WTC11 (cell line): ENCODE measurements at regions not wholly inside any gene's neighbourhood (a gene's known extent, or its start where the extent isn't known, plus 50 kb on each side); places are given as distances from the start of the nearest gene placed in this dataset.

Experiments
- ATAC-seq: fragments of 200-7000 bp; cut with Tn5 transposase; 2 replicates; pipeline ENCODE4 v1.10.0; 2021; ENCODE audit warnings: mild to moderate bottlenecking, moderate library complexity
- CTCF ChIA-PET: fragments of 300-600 bp; sonication (Branson Sonifier 250); formaldehyde crosslinking; loops from one replicate; lab custom pipeline; 2021; ENCODE audit warnings: antibody characterized with exemption; lab: Charles Lee
- POLR2A ChIA-PET: fragments of 350-600 bp; sonication (Branson Sonifier 250); formaldehyde crosslinking; loops from one replicate; lab custom pipeline; 2021; ENCODE audit warnings: antibody characterized with exemption; lab: Charles Lee
- DNase-seq: peaks from one replicate; pipeline ENCODE4 v3.0.0; 2021; ENCODE audit warnings: low spot score
- H3K27ac Mint-ChIP-seq: 2 replicates; pipeline ENCODE4 v1.8.0; 2021; ENCODE audit warnings: mixed read lengths
- H3K27me3 Mint-ChIP-seq: 2 replicates; pipeline ENCODE4 v1.8.0; 2021; ENCODE audit warnings: low read depth, mild to moderate bottlenecking, moderate library complexity, mixed read lengths
- H3K36me3 Mint-ChIP-seq: 2 replicates; pipeline ENCODE4 v1.8.0; 2021; ENCODE audit warnings: mixed read lengths
- H3K4me1 Mint-ChIP-seq: 2 replicates; pipeline ENCODE4 v1.8.0; 2022; ENCODE audit warnings: mixed read lengths
- H3K4me3 Mint-ChIP-seq: 2 replicates; pipeline ENCODE4 v1.8.0; 2021; ENCODE audit warnings: mild to moderate bottlenecking, moderate library complexity, mixed read lengths
- H3K9me3 Mint-ChIP-seq: 2 replicates; pipeline ENCODE4 v1.8.0; 2021; ENCODE audit warnings: mixed read lengths
- ATF1 ChIP-seq: sonication (generic); formaldehyde crosslinking; IDR thresholded peaks from 2 replicates; pipeline ENCODE4 v1.8.1; 2023; ENCODE audit warnings: mild to moderate bottlenecking, moderate library complexity, missing genetic modification reagents
- ATF6 ChIP-seq: sonication (generic); formaldehyde crosslinking; IDR thresholded peaks from 2 replicates; pipeline ENCODE4 v1.8.1; 2023; ENCODE audit warnings: mild to moderate bottlenecking, missing genetic modification reagents
- CDX4 ChIP-seq: fragments of 250-450 bp; sonication (Bioruptor Pico); IDR thresholded peaks from 2 replicates; pipeline ENCODE4 v1.9.0; 2021; ENCODE audit warnings: moderate library complexity, mild to moderate bottlenecking, inconsistent platforms, borderline replicate concordance
- CTCF ChIP-seq: fragments of 200-600 bp; IDR thresholded peaks from 2 replicates; pipeline ENCODE4 v1.8.0; 2022; ENCODE audit warnings: antibody characterized with exemption
- ELF4 ChIP-seq: sonication (generic); formaldehyde crosslinking; IDR thresholded peaks from 2 replicates; pipeline ENCODE4 v1.8.1; 2022; ENCODE audit warnings: low read depth, mild to moderate bottlenecking, moderate library complexity, missing genetic modification reagents
- FOXP4 ChIP-seq: sonication (generic); formaldehyde crosslinking; IDR thresholded peaks from 2 replicates; pipeline ENCODE4 v1.8.0; 2022; ENCODE audit warnings: mild to moderate bottlenecking, missing genetic modification reagents
- JAZF1 ChIP-seq: fragments of 250-450 bp; sonication (Bioruptor Pico); IDR thresholded peaks from 2 replicates; pipeline ENCODE4 v1.9.0; 2021; ENCODE audit warnings: moderate library complexity, mild to moderate bottlenecking, inconsistent platforms
- MYBL2 ChIP-seq: sonication (generic); formaldehyde crosslinking; IDR thresholded peaks from 2 replicates; pipeline ENCODE4 v1.8.1; 2023; ENCODE audit warnings: mild to moderate bottlenecking, moderate library complexity, missing genetic modification reagents
- PRRX2 ChIP-seq: fragments of 250-450 bp; sonication (Bioruptor Pico); IDR thresholded peaks from 2 replicates; pipeline ENCODE4 v1.8.0; 2021; ENCODE audit warnings: mild to moderate bottlenecking
- TEAD1 ChIP-seq: sonication (generic); formaldehyde crosslinking; IDR thresholded peaks from 2 replicates; pipeline ENCODE4 v1.8.0; 2022; ENCODE audit warnings: mild to moderate bottlenecking, missing genetic modification reagents
- USF2 ChIP-seq: sonication (generic); formaldehyde crosslinking; IDR thresholded peaks from 2 replicates; pipeline ENCODE4 v1.8.1; 2023; ENCODE audit warnings: mild to moderate bottlenecking, missing genetic modification reagents, moderate library complexity
- ZNF671 ChIP-seq: fragments of 250-450 bp; sonication (Bioruptor Pico); IDR thresholded peaks from 2 replicates; pipeline ENCODE4 v1.8.0; 2021; ENCODE audit warnings: mild to moderate bottlenecking
- TF ChIP-seq, protein P1 (sequence below): sonication (generic); formaldehyde crosslinking; IDR thresholded peaks from 2 replicates; pipeline ENCODE4 v1.8.0; 2022; ENCODE audit warnings: mild to moderate bottlenecking, missing genetic modification reagents
- TF ChIP-seq, protein P2 (sequence below): fragments of 250-450 bp; sonication (Bioruptor Pico); IDR thresholded peaks from 2 replicates; pipeline ENCODE4 v1.9.0; 2021; ENCODE audit warnings: mild to moderate bottlenecking
- TF ChIP-seq, protein P3 (sequence below): fragments of 250-450 bp; sonication (Bioruptor Pico); IDR thresholded peaks from 2 replicates; pipeline ENCODE4 v1.8.0; 2021; ENCODE audit warnings: mild to moderate bottlenecking
- TF ChIP-seq, protein P4 (sequence below): sonication (generic); formaldehyde crosslinking; IDR thresholded peaks from 2 replicates; pipeline ENCODE4 v1.8.1; 2022; ENCODE audit warnings: low read depth, missing genetic modification reagents, borderline replicate concordance
- TF ChIP-seq, protein P5 (sequence below): sonication (generic); formaldehyde crosslinking; IDR thresholded peaks from 2 replicates; pipeline ENCODE4 v1.8.0; 2022; ENCODE audit warnings: mild to moderate bottlenecking, missing genetic modification reagents

- TF ChIP-seq FOXP4 (CRISPR knock-in tag) = no peak
- TF ChIP-seq MYBL2 (CRISPR knock-in tag) = no peak
These were observed 177.3 kb upstream of the NAALADL2 start (continued) for GRCh38 chr3:174681784-174682183.

DNA sequence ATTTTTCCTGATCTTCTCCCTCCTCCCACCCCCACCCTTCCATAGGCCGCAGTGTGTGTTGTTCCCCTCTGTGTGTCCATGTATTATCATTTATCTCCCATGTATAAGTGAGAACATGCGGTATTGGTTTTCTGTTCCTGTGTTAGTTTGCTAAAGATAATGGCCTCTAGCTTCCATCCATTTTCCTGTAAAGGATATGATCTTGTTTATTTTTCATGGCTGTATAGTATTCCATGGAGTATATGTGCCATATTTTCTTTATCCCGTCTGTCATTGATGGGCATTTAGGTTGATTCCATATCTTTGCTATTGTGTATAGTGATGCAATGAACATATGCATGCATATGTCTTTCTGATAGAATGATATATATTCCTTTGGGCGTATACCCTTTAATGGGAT lies 173.3 kb upstream of the NAALADL2 start:
- H3K36me3 Mint-ChIP-seq = peaks cover 8% of the 10 kb centered on the region
- ATAC-seq (no peak), DNase-seq (no peak)
- CTCF ChIA-PET = no interaction called here
- no peaks in the 10 kb centered on the region for H3K27me3 Mint-ChIP-seq
- peaks cover 24% of the 10 kb centered on the region for H3K9me3 Mint-ChIP-seq
- TF ChIP-seq ATF1 (CRISPR knock-in tag) (no peak), PRRX2 (CRISPR knock-in tag) (no peak), ZNF671 (CRISPR knock-in tag) (no peak), TEAD1 (CRISPR knock-in tag) (no peak), ELF4 (CRISPR knock-in tag) (no peak), CTCF (no peak), ATF6 (CRISPR knock-in tag) (no peak), JAZF1 (CRISPR knock-in tag) (no peak)
- TF ChIP-seq, protein P1, sequence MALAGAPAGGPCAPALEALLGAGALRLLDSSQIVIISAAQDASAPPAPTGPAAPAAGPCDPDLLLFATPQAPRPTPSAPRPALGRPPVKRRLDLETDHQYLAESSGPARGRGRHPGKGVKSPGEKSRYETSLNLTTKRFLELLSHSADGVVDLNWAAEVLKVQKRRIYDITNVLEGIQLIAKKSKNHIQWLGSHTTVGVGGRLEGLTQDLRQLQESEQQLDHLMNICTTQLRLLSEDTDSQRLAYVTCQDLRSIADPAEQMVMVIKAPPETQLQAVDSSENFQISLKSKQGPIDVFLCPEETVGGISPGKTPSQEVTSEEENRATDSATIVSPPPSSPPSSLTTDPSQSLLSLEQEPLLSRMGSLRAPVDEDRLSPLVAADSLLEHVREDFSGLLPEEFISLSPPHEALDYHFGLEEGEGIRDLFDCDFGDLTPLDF = no peak
- TF ChIP-seq, protein P2, sequence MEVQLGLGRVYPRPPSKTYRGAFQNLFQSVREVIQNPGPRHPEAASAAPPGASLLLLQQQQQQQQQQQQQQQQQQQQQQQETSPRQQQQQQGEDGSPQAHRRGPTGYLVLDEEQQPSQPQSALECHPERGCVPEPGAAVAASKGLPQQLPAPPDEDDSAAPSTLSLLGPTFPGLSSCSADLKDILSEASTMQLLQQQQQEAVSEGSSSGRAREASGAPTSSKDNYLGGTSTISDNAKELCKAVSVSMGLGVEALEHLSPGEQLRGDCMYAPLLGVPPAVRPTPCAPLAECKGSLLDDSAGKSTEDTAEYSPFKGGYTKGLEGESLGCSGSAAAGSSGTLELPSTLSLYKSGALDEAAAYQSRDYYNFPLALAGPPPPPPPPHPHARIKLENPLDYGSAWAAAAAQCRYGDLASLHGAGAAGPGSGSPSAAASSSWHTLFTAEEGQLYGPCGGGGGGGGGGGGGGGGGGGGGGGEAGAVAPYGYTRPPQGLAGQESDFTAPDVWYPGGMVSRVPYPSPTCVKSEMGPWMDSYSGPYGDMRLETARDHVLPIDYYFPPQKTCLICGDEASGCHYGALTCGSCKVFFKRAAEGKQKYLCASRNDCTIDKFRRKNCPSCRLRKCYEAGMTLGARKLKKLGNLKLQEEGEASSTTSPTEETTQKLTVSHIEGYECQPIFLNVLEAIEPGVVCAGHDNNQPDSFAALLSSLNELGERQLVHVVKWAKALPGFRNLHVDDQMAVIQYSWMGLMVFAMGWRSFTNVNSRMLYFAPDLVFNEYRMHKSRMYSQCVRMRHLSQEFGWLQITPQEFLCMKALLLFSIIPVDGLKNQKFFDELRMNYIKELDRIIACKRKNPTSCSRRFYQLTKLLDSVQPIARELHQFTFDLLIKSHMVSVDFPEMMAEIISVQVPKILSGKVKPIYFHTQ (CRISPR knock-in tag) = no peak
- TF ChIP-seq, protein P3, sequence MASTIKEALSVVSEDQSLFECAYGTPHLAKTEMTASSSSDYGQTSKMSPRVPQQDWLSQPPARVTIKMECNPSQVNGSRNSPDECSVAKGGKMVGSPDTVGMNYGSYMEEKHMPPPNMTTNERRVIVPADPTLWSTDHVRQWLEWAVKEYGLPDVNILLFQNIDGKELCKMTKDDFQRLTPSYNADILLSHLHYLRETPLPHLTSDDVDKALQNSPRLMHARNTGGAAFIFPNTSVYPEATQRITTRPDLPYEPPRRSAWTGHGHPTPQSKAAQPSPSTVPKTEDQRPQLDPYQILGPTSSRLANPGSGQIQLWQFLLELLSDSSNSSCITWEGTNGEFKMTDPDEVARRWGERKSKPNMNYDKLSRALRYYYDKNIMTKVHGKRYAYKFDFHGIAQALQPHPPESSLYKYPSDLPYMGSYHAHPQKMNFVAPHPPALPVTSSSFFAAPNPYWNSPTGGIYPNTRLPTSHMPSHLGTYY (CRISPR knock-in tag) = no peak
- no peak overlapping the region for H3K27ac Mint-ChIP-seq
- H3K4me3 Mint-ChIP-seq = no peak overlapping the region
- H3K4me1 Mint-ChIP-seq = peaks cover 18% of the 10 kb centered on the region
- POLR2A ChIA-PET = no interaction called here

- DNase-seq = no peak
- H3K27me3 Mint-ChIP-seq = no peaks in the 10 kb centered on the region
- CTCF ChIA-PET = no interaction called here
- peaks cover 3% of the 10 kb centered on the region; the same call in 1 of the 2 replicates for H3K4me1 Mint-ChIP-seq
- no peaks in the 10 kb centered on the region for H3K9me3 Mint-ChIP-seq
- H3K36me3 Mint-ChIP-seq = no peaks in the 10 kb centered on the region
- no peak for ATAC-seq
- no peak overlapping the region for H3K4me3 Mint-ChIP-seq
- POLR2A ChIA-PET = no interaction called here
- no peak overlapping the region for H3K27ac Mint-ChIP-seq
- TF ChIP-seq, protein P4, sequence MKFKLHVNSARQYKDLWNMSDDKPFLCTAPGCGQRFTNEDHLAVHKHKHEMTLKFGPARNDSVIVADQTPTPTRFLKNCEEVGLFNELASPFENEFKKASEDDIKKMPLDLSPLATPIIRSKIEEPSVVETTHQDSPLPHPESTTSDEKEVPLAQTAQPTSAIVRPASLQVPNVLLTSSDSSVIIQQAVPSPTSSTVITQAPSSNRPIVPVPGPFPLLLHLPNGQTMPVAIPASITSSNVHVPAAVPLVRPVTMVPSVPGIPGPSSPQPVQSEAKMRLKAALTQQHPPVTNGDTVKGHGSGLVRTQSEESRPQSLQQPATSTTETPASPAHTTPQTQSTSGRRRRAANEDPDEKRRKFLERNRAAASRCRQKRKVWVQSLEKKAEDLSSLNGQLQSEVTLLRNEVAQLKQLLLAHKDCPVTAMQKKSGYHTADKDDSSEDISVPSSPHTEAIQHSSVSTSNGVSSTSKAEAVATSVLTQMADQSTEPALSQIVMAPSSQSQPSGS = no peak
- TF ChIP-seq, protein P5, sequence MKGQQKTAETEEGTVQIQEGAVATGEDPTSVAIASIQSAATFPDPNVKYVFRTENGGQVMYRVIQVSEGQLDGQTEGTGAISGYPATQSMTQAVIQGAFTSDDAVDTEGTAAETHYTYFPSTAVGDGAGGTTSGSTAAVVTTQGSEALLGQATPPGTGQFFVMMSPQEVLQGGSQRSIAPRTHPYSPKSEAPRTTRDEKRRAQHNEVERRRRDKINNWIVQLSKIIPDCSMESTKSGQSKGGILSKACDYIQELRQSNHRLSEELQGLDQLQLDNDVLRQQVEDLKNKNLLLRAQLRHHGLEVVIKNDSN (CRISPR knock-in tag) = no peak
- TF ChIP-seq CDX4 (CRISPR knock-in tag) = no peak
- no peak for TF ChIP-seq USF2 (CRISPR knock-in tag)
These were observed 161.8 kb upstream of the NAALADL2 start for GRCh38 chr3:174697310-174697709.
